GM19043 (cell line): ENCODE measurements at regions not wholly inside any gene's neighbourhood (a gene's known extent, or its start where the extent isn't known, plus 50 kb on each side); places are given as distances from the start of the nearest gene placed in this dataset.

Experiments used
- ATAC-seq: cut with Tn5 transposase; IDR thresholded peaks from one replicate; pipeline ENCODE4 v1.9.1; 2021; ENCODE audit warnings: low read depth; ENCODE audit not compliant: unreplicated experiment

DNA sequence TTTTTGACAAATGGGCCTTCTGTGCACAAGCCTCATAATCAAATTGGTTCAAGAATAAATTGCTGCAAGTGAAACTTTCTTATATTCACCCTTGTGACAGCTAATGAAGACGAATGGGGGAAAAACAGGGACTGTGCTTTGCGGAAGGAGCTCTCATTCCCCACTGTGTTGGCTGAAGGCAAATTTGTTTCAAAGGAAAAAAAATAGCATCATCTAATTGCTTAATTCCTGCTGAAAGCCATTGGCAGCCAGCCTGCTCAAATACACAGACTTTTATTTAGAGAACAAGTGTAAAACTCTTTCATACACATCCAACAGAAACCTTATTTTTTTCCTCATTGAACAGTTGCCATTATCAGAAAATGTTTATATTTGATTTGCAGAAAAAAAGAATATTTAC is 172.3 kb downstream of the ARL6IP6 start:
- ATAC-seq, result no peak

DNA sequence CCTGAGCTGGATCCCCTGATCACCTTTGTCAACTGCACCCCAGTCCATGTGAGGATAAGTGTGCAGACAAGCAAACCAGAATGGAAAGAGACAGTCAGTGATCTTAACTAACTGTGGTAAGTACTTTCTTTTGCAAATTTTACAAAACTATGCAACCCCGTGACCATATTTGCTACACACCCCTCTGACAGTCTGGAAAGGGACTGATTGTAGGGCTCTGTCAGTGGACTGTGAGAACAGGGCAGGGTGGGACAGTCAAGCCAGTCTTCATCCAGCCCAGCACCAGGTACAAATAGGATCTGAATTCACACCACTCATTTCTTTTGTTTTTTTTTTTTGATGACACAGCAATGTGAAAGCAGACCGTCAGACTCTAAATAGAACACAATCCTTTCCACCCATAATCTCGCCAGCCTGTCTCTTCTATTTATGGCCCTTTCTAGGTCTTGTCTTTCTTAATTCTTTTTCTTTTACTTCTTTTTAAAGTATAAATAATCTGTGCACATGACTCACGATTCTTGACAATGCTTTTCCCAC is 165.6 kb downstream of the ARL6IP6 start:
- no peak for ATAC-seq

DNA sequence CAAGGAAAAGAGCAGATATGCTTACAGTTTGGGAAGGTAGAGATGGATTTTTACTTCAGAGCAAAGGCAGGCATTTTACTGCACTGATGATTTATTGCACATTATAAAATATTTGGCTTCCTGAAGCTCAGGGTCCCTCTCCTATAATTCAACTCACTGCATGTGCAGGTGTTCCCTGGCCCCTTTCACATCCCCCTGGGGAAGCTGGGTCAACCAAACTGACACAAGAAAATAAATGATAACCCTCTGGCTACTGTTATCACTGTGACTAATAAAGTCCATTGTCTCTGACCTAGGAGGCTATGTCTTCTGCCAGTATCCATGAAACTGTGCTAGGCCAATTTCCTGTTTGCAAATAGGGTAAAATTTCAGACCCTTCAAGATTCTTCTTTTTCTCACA is 163.1 kb downstream of the ARL6IP6 start:
- ATAC-seq, result no peak

DNA sequence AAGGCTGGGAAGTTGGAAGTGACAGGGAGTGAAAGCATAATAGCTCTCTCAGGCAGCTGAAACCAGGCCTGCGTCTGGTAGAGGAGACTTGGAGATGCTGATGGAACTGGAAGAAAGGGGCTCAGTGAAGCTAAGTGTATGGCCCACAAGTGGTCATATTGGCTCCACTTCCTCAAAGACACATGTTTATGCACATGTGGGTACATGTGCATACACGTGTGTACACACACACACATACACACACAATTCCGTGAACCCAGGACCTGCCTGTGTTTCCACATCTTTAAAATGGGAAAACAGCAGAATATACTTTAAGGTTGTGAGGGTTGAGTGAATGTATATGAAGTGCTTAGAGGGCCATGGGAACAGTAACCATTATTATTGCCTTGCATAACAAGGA is 160.9 kb downstream of the ARL6IP6 start:
- ATAC-seq, result no peak

DNA sequence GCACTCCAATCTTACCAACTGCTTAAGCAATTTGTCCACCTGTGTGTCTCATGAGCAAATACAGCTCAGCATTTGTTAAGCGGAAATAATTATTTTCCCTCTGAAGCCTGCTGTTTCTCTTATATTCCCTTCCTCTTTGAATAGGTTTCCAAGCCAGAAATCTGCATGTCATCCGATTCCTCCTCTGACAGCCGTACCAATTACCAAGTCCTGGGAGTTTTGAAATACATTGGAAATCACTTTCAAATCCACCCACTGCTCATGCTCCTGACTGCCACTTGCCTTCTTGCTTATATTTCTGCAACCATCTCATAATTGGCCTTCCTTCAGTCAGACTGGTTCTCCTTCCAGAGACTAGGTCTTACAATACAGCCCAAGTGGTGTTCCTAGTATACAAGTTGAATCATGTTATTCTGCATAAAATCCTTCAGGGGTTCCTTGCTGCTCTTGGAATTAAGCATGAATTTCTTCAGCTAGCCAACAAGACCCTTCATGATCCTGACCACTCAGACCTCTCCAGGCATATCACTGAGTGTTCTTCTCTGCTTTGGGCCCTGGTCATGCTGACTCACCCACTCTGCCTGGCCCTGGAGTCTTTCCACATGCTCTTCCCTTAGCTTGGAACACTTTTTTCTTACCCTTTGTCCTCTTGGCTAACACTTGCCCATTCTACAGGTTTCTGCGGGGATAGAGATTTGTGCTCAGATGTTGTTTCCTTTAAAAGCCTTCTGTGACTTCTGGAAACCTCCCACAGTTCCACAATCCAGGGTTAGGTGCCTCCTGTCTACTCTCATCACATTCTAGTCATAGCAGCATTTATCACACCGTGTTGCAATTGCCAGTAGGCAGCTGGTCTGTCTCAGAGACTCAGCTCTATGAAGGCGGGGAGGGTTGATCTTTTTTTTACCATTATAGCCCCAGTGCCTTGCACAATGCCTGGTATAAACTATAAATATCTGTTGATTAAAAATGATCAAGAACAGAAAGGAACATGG is 157.6 kb downstream of the ARL6IP6 start:
- no peak for ATAC-seq

DNA sequence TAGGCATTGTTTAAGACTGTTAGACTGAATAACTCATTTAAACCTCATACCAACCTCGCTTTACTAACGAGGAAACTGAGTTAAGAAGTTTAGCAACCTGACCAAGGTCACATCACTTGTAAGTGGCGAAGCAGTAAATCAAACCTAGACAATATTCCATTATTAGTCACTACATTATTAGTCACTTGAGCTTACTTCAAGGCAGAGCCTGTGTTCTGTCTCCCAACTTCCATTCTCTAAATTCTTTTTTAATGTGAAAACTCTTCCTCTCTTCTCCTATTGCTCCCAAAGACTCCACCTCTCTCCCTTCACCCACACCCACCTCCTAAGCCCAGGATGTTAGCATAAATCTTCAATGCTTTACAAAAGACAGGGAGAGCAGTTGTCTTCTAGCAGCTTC is 156.5 kb downstream of the ARL6IP6 start:
- ATAC-seq, result no peak

DNA sequence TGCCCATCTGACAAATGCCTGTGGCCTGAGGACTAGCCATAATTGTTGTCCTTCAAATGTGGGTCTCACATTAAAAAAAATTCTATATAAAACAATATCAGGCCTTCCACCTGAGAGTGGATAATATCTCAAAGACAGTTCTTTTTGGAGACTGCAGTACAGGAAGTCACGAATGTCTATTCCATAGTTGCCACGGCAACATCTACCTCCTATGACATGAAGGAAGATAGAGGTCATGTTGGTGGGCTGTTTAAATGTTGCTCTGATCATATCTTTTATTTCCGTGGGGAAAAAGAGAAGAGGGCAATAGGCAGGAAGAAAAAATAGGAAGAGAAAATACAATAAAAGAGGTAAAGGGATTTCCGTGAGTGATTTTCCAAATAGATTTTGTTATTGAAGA is 151.8 kb downstream of the ARL6IP6 start:
- ATAC-seq, result no peak

DNA sequence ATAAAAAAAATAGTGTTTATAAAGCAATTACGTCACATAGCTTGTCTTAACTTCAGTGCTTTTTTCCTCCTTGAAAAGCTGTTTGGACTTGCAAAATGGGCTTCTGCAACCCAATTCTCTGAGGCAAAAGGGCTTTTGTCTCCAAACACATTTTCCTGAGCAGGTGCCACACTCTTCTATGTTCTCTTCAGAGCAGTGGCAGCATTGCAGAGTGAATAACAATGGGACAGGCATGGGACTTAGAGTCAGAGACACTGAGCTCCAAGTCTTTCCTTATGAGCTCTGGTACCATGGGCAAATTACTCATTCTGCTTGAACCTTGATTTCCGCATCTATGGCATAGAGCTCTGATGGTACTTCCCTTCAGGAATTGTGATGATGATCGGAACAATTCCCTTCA is 149.0 kb downstream of the ARL6IP6 start:
- no peak for ATAC-seq

DNA sequence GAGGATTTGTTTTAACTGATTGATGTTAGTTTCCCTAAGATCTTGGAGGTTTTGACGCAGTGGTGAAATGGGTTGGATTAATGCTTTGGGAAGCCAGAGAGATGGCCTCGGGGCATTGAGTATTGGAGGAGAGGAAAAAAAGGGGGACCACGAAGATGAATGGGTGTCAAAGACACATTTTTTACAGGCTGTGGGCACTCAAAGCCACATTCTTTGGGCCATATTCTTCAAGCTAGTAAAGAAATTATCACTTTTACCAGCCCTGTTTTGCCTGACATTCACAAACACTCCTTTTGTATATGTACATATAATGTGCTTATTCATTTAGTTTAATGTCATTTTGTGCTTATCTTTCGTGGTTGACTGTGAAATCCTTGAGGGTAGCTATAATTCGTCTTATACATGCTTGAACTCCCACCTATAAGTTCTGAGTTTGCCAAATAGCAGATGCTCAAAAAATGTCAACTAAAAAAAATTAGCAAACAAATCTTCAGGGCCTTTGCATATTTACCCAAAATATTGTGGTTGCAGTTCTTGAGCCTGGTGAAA is 146.3 kb downstream of the ARL6IP6 start:
- no peak for ATAC-seq

DNA sequence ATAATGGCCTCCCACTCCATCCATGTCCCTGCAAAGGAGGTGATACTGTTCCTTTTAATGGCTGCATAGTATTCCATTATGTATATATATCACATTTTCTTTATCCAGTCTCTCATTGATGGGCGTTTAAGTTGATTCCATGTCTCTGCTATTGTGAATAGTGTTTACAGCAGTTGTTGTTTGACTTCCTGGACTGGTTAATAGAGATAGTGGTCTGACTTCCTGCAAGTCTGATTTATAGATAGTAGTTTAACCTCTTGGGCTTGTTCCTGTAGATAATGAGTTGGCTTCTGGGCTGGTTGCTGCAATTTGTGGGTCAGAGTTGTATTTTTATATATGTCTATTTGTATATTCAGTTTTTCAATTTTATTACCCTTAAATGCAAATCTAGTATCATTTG is 145.4 kb downstream of the ARL6IP6 start:
- no peak for ATAC-seq

DNA sequence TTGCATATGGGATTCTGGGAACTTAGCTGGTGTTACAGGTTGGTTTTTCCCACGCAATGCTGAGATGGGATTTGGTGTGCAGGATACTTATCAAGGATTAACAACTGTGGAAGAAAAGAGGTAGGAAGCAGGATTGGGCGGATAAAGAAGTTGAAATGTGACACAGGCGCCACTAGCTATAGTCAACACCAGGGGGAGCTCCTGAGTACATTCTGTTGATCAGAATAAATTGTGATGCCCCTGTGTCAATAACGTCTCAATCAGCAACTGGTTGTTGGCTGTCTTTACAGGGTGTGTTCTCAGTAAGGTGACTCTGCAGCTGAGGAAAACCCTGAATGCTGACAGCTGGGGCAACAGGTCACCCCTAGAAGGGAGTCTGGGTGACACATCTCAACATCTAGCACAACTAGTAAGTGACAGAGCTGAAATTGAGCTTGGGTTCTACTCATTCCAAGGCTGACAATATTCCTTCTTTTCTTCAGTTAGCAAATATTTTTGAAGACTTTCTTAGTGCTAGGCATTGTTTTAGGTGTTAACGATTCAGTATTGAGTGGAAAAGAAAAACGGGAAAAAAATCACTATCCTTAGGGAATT is 143.0 kb downstream of the ARL6IP6 start:
- ATAC-seq, result no peak

DNA sequence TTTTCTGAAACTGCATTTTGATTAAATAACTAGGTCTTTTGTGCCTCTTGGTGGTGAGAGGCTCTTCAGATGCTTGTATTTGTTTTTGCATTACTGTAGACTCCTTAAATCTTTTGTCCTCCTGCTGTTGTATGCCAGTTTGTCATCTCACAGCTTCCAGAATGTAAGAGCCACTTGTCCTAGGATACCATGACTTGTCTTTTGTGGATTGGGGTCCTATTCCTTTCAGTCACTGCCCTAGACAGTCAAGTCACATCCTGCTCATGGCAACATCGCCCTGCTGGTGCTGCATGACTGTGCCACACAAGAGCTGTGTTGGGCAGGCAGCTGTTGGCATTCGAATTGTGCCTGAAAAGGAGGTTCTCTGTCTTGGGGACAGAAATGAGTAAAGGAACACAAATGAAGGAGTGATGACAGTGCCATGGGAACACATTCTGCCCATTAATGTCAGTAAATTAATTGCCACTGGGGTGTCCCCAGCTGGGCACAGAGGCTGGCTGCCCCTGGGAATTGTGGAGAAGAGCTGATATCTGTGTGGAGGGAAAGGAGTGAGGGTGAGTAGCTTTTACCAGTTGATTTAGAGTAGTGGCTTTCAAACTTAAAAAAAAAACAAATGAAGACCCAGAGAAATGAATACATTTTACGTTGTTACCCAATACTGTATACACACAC is 140.3 kb downstream of the ARL6IP6 start:
- ATAC-seq, result no peak

DNA sequence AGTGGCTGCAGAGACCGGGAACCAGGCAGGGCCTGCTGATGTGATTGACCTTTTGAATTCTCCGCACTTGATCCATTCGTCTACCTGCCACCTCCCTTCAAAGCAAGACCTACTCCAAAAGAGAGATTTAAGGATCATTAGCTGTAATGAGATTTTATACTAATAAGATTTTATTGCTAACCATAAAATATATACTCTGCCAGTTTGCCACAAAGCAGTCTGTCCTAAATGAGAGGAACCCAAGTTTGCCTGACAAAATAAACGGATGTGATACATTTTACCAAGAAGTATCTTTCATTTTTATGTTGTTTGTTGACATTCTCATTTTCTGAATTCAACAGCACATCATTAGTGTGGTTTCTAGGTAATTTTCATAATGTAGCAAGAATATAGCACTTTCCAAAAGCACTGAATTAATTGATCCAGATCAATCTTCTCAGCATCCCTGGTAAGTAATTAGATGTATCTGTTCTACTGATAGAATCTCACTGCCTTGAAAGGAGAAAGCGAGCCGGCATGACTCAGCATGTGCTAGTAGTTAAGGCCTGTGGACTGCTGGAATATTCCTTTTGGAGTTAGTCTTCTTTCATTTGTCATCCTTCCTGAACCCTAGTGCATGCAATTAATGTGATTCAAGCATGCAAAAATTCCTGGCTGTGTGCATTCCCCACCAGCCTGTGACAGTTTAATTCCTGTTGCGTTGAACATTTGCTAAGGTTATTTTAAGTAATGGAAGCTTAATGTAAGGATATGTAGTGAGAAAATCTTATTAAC is 128.5 kb downstream of the ARL6IP6 start:
- no peak for ATAC-seq

DNA sequence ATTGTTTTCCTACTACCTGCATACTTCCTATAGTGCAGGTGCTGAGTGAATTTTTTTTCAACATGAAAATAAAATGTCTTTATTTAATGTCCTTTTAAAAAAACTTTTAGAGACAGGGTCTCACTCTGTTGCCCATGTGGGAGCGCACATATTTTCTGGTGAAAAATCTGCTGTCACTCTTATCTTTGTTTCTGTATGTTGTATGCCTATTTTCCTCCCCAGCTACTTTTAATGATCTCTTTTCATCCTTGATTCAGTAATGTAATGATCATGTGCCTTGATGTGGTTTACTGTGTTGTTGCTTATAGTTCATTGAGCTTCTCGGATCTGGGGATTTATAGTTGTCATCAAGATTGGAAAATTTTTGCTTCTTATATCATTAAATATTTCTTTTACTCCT is 117.3 kb downstream of the ARL6IP6 start:
- no peak for ATAC-seq

DNA sequence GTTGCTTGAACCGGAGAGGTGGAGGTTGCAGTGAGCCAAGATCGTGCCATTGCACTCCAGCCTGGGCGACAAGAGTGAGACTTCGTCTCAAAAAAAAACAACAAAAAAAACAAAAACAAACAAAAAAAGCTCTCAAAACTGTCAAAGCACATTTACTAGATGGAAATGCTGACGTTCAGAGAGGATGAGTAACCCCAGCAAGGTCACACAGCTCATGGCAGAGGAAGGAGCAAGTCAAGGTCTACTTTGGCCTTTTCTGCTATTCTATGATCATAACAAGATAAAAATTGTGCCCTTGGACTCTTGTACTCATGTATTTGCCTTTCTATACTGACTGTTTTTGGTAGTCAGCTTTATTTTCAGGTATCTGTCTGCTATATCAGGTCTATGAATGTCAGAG is 109.5 kb downstream of the ARL6IP6 start:
- ATAC-seq, result no peak

DNA sequence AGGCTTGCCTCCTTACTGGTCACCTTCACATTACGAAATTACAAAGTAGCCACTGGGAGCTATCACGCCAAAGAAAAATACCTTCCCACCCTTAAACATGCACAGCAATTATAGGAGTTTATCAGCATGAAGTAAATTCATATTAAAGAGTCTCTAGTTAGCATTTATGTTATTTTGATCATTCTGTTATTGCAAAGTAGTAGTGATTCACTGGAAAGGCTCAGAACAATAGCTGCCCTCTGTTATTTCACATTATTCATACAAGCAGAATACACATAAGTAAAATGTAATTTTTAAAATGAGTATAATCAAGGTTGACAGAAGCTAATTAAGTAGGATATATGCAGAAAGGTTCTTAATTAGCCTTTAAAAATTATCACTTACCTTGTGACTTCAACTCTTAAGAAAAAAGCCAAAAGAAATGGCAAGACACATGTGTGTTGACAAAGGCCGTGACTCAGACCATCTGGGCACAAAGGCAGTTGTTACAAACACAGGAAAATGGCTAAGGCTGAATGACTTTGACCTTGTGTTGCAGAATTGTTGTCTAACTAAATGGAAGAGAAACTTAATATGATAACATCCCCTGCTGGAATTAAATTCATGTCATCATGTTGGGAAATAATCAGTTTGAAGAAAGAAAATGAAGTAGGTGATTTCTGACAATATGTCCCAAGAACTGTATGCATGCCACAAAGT is 108.3 kb downstream of the ARL6IP6 start:
- no peak for ATAC-seq

DNA sequence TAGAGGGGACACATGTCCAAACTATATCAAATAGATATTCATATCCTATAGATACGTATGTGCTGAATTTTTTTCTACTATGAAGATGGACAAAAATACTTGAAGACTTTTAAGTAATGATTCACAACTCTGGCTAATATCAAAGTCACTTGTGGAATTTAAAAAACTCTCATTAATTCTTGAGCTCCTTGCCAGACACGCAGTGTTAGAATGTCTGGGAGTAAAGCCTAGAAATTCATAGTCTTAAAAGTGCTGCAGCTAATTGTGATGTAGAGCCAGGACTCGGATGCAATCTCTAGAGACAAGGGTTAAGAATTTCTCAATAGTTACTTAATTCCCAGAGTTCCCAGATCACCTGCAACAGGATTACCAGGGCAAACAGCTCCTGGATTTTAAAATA is 107.4 kb downstream of the ARL6IP6 start:
- ATAC-seq, result no peak

DNA sequence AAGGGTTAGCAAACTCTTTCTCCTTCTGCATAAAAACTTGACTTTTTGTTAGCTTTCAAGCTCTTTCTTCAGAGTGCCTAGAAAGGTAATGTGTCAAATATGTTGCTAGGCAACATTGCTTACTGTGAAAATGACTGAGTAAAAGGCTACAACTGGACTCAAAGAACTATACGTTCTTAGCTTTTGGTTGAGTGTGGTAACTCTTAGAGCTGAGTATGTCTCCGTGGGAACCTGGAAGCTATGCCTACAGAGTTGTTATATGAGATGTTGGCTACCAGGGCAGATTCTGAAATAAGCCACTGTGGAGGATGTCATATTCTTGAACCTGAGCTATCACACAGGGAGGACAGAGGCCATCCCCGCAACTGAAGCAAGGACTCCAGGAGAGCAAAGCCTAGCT is 105.5 kb downstream of the ARL6IP6 start:
- no peak for ATAC-seq

DNA sequence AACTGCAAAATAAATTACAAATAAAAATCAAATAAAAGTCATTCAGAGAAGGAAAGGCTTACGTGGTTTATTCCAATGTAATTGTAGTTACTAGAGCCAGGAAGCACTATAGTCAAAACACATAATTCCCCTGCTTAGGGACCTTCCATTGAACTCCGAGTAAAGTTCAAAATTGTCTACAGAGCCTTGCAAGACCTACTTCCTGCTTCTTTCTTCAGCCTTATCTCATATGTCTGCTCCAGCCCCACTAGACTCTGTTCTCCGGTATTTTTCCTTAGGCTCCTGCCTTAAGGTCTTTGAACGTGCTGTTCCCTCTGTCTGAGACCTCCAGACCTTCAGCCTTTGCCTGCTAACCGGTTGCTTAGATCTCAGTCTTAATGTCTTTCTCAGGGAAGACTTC is 104.3 kb downstream of the ARL6IP6 start:
- ATAC-seq, result no peak

DNA sequence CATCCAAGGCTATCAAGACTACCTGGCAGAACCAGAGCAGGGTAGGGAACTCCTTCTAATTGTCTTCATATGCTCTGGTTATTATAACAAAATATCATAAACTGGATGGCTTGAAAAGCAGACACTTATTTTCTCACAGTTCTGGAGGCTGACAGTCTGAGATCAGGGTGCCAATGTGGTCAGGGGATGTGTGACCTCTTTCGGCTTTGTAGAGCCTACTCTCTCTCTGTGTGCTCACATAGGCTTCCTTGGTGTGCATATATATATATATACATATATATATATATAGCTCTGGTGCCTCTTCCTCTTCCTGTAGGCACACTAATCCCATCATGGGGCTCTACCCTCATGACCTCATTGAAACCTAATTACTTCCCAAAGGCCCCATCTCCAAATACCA is 101.6 kb downstream of the ARL6IP6 start:
- ATAC-seq, result no peak
